ENCODE measurements at regions not wholly inside any gene's neighbourhood (a gene's known extent, or its start where the extent isn't known, plus 50 kb on each side); places are given as distances from the start of the nearest gene placed in this dataset.

DNA sequence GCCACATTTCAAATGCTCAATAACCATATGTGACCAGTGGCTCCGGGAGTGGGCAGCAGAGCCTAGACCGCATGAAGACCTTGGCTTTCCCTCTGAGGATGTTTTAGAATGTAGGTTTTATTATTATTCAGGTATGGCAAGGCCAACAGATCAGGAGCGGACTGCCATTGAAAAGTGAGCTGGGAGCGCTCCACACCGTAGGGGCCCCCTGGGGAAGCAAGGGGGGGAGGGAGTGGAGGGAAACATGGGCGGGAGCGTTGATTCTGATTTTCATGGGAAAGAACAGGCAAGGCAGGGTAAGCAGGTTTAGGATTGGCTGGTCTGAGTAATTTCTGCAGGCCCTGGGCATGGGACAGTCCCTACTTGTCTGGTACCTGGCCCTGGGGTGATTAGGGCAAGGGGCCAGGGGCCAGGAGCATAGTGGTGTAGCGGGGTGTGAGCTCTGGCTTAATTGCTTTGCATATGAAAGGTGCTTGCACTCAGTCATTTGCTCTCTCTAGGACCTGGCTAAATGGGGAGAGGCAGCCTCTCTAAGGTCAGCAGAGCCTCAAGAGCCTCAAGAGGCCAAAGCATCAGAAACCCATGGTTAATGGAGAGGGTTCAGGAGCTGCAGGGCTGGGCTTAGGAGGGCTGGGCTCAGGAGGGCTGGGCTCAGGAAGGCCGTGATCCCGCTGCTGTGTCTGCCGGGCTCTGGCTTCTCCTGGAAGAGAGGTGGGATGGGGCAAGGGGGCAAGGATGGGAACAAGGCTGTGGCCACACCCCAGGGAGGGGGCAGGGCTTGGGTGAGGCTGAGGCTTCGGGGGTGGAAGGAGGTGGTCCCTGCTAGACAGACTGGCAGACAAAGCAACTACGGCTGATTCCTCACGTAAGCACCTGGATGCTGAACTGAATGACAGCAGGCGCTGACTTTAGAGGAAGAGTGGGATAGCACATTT is 82.0 kb upstream of the WASF3 start:
- H3K9me3 ChIP-seq: no peaks in the 10 kb centered on the region
- H3K27ac ChIP-seq: no peak overlapping the region
- POLR2A ChIA-PET: interaction anchor here (0.7 kb wide), 1 partner anchor 14 kb away, joined by 8 read pairs; no protein-coding TSS in a partner anchor
- no peak for FAIRE-seq
- no peak overlapping the region for H3K4me2 ChIP-seq
- CTCF ChIA-PET: no interaction called here
- no peak for DNase-seq (ENCODE audit: low read depth in 1 of 2, low spot score in 1 of 2)
- TF ChIP-seq, protein P1, sequence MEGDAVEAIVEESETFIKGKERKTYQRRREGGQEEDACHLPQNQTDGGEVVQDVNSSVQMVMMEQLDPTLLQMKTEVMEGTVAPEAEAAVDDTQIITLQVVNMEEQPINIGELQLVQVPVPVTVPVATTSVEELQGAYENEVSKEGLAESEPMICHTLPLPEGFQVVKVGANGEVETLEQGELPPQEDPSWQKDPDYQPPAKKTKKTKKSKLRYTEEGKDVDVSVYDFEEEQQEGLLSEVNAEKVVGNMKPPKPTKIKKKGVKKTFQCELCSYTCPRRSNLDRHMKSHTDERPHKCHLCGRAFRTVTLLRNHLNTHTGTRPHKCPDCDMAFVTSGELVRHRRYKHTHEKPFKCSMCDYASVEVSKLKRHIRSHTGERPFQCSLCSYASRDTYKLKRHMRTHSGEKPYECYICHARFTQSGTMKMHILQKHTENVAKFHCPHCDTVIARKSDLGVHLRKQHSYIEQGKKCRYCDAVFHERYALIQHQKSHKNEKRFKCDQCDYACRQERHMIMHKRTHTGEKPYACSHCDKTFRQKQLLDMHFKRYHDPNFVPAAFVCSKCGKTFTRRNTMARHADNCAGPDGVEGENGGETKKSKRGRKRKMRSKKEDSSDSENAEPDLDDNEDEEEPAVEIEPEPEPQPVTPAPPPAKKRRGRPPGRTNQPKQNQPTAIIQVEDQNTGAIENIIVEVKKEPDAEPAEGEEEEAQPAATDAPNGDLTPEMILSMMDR (IDR thresholded peaks at IDR 0.05): no peak
- TF ChIP-seq JUN (IDR thresholded peaks at IDR 0.05) (no peak), TP53 (CRISPR knock-in tag; IDR thresholded peaks at IDR 0.05) (no peak), HOXB13 (CRISPR knock-in tag; IDR thresholded peaks at IDR 0.05; ENCODE audit: low read depth) (no peak), ZC3H11A (IDR thresholded peaks at IDR 0.05) (no peak), EHMT2 (IDR thresholded peaks at IDR 0.05; ENCODE audit: low read depth) (no peak), CEBPB (IDR thresholded peaks at IDR 0.05) (no peak), ZSCAN20 (CRISPR knock-in tag; IDR thresholded peaks at IDR 0.05) (no peak), CHD4 (IDR thresholded peaks at IDR 0.05; ENCODE audit: borderline replicate concordance) (no peak), RFX5 (IDR thresholded peaks at IDR 0.05) (no peak), ESRRA (IDR thresholded peaks at IDR 0.05; ENCODE audit: borderline replicate concordance, low read length) (no peak), JUNB (IDR thresholded peaks at IDR 0.05) (no peak)
- TF ChIP-seq, protein P2, sequence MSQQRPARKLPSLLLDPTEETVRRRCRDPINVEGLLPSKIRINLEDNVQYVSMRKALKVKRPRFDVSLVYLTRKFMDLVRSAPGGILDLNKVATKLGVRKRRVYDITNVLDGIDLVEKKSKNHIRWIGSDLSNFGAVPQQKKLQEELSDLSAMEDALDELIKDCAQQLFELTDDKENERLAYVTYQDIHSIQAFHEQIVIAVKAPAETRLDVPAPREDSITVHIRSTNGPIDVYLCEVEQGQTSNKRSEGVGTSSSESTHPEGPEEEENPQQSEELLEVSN (IDR thresholded peaks at IDR 0.05; ENCODE audit: borderline replicate concordance, low read depth): no peak
- TF ChIP-seq, protein P3, sequence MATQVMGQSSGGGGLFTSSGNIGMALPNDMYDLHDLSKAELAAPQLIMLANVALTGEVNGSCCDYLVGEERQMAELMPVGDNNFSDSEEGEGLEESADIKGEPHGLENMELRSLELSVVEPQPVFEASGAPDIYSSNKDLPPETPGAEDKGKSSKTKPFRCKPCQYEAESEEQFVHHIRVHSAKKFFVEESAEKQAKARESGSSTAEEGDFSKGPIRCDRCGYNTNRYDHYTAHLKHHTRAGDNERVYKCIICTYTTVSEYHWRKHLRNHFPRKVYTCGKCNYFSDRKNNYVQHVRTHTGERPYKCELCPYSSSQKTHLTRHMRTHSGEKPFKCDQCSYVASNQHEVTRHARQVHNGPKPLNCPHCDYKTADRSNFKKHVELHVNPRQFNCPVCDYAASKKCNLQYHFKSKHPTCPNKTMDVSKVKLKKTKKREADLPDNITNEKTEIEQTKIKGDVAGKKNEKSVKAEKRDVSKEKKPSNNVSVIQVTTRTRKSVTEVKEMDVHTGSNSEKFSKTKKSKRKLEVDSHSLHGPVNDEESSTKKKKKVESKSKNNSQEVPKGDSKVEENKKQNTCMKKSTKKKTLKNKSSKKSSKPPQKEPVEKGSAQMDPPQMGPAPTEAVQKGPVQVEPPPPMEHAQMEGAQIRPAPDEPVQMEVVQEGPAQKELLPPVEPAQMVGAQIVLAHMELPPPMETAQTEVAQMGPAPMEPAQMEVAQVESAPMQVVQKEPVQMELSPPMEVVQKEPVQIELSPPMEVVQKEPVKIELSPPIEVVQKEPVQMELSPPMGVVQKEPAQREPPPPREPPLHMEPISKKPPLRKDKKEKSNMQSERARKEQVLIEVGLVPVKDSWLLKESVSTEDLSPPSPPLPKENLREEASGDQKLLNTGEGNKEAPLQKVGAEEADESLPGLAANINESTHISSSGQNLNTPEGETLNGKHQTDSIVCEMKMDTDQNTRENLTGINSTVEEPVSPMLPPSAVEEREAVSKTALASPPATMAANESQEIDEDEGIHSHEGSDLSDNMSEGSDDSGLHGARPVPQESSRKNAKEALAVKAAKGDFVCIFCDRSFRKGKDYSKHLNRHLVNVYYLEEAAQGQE (IDR thresholded peaks at IDR 0.05): no peak
- 65% methylated on average over 8 of the region's 15 CpGs for WGBS (ENCODE audit: missing lambda C conversion rate)
- no peak overlapping the region for H3K4me3 ChIP-seq
- no peak for ATAC-seq
- no peaks in the 10 kb centered on the region for H3K4me1 ChIP-seq

DNA sequence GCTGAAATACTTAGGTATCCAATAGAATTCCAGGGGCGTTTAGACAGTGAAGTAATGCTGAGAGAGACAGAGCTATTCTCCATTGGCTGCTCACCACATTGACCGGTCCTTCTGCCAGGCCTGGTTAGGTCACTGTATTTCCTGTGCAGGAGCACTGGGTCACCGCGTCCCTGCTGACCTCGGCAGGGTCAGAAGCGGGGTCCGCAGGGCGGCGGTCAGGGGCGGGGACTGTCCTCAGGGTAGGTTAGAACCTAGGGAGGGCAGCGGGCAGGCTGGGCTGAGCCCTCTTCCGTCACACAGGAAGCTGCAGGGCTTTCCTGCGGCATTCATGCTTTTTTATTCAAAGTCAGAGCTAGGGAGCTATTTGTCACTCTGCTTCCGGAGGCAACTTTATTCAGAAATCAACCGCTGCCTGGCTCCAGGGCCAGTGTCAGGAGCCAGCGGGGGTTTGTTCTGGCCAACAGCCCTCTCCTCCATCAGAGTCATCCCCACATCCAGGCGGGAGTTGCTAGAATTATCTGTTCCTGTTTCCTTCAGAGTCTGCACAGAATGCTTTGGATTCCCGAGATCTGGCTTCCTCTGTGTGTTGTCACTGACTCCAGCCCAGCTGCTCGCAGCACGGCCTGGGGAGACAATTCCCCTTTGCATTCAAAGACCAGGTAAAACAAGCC is 81.2 kb upstream of the WASF3 start:
- no peak for ATAC-seq
- H3K4me2 ChIP-seq: no peak overlapping the region
- CTCF ChIA-PET: no interaction called here

More for the DNA sequence above, 81.2 kb upstream of the WASF3 start:
- TF ChIP-seq, protein P4, sequence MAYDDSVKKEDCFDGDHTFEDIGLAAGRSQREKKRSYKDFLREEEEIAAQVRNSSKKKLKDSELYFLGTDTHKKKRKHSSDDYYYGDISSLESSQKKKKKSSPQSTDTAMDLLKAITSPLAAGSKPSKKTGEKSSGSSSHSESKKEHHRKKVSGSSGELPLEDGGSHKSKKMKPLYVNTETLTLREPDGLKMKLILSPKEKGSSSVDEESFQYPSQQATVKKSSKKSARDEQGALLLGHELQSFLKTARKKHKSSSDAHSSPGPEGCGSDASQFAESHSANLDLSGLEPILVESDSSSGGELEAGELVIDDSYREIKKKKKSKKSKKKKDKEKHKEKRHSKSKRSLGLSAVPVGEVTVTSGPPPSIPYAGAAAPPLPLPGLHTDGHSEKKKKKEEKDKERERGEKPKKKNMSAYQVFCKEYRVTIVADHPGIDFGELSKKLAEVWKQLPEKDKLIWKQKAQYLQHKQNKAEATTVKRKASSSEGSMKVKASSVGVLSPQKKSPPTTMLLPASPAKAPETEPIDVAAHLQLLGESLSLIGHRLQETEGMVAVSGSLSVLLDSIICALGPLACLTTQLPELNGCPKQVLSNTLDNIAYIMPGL (CRISPR knock-in tag; IDR thresholded peaks at IDR 0.05; ENCODE audit: borderline replicate concordance): no peak
- WGBS (ENCODE audit: missing lambda C conversion rate): no CpG with 5 or more reads among the region's 20 CpGs
- DNase-seq (ENCODE audit: low read depth in 1 of 2, low spot score in 1 of 2) (no peak), FAIRE-seq (no peak)
- H3K4me1 ChIP-seq: no peaks in the 10 kb centered on the region
- H3K4me3 ChIP-seq: no peak overlapping the region
- no peaks in the 10 kb centered on the region for H3K9me3 ChIP-seq
- POLR2A ChIA-PET: no interaction called here
- H3K27ac ChIP-seq: no peak overlapping the region
